HepG2 (cell line): ENCODE measurements at regions not wholly inside any gene's neighbourhood (a gene's known extent, or its start where the extent isn't known, plus 50 kb on each side); places are given as distances from the start of the nearest gene placed in this dataset.

Experiments used
- ATAC-seq: fragments of 200-7000 bp; cut with Tn5 transposase; 3 replicates; pipeline ENCODE4 v1.9.1; 2020; ENCODE audit warnings: mild to moderate bottlenecking, moderate library complexity
- BruUV-seq: library from RNA; stranded (reverse); fragments of 400-500 nt; replicated peaks from 2 replicates; lab custom pipeline; 2021; lab: Mats Ljungman, UMichigan
- CTCF ChIA-PET: fragments of 300-600 bp; formaldehyde crosslinking; extraction: SDS; loops from one replicate; lab custom pipeline; 2021; ENCODE audit warnings: low total read pairs, inconsistent platforms, low intra/inter-chr PET ratio; lab: Yijun Ruan, JAX
- POLR2A ChIA-PET: fragments of 350-600 bp; sonication (Branson Sonifier 250); formaldehyde crosslinking; loops from one replicate; lab custom pipeline; 2020; ENCODE audit warnings: antibody characterized with exemption, inconsistent platforms; lab: Yijun Ruan, JAX
- DNase-seq: peaks from one replicate; pipeline ENCODE4 v3.0.0-alpha.2; 2015; ENCODE audit warnings: low spot score
- FAIRE-seq: peaks from 3 replicates; lab custom pipeline; 2011; peaks lifted over from hg19 to GRCh38; lab: Jason Lieb, UNC
- H2AFZ ChIP-seq: one replicate; pipeline ENCODE4 v1.6.1; 2011; ENCODE audit warnings: low read length, inconsistent platforms
- H3K27ac ChIP-seq: fragments of 300-600 bp; 3 replicates; pipeline ENCODE4 v1.8.0; 2011; ENCODE audit warnings: mixed run types, mild to moderate bottlenecking, mixed read lengths, low read length, inconsistent platforms; ENCODE audit not compliant: insufficient read depth; ENCODE audit errors: extremely low read length
- H3K27me3 ChIP-seq, 2 experiments: fragments of 200-600 bp in 1 of 2; 2 replicates in 1 of 2; 3 replicates in 1 of 2; pipeline versions ENCODE4 v1.6.0 to v1.8.0; 2011; ENCODE audit warnings: low read length in 2 of 2, mild to moderate bottlenecking in 2 of 2, moderate library complexity in 2 of 2, inconsistent platforms in 1 of 2; ENCODE audit not compliant: insufficient read depth in 2 of 2, control insufficient read depth in 1 of 2
- H3K36me3 ChIP-seq, 2 experiments: fragments of 200-600 bp in 1 of 2; replicated peaks in 1 of 2; 2 replicates in 1 of 2; 3 replicates in 1 of 2; pipeline versions ENCODE4 v1.5.1 to v1.8.0; 2011; ENCODE audit warnings: low read length in 2 of 2, inconsistent platforms in 1 of 2; ENCODE audit not compliant: insufficient read depth in 2 of 2, control insufficient read depth in 1 of 2
- H3K4me1 ChIP-seq: 2 replicates; pipeline ENCODE4 v1.5.1; 2012; ENCODE audit warnings: low read length, inconsistent platforms; ENCODE audit not compliant: insufficient read depth
- H3K4me2 ChIP-seq: 2 replicates; pipeline ENCODE4 v1.6.0; 2011; ENCODE audit warnings: low read depth, low read length, inconsistent platforms
- H3K4me3 ChIP-seq, 3 experiments: fragments of 200-600 bp in 1 of 3; sonication (generic), shearing (Covaris generic) in 1 of 3; replicated peaks in 1 of 3; 2 replicates each; pipeline ENCODE4 v1.5.1; 2011 to 2016; ENCODE audit warnings: low read length in 3 of 3, inconsistent platforms in 2 of 3, low read depth in 2 of 3, mild to moderate bottlenecking in 2 of 3, control low read depth in 1 of 3, mixed read lengths in 1 of 3; ENCODE audit not compliant: insufficient read depth in 1 of 3
- H3K79me2 ChIP-seq: one replicate; pipeline ENCODE4 v1.6.1; 2011; ENCODE audit warnings: low read length, inconsistent platforms; ENCODE audit not compliant: insufficient read depth
- H3K9ac ChIP-seq: 2 replicates; pipeline ENCODE4 v1.6.0; 2011; ENCODE audit warnings: mild to moderate bottlenecking, low read depth, low read length, inconsistent platforms; ENCODE audit not compliant: insufficient read depth
- H3K9me3 ChIP-seq: 2 replicates; pipeline ENCODE4 v1.5.1; 2012; ENCODE audit warnings: mild to moderate bottlenecking, low read length
- H4K20me1 ChIP-seq: 2 replicates; pipeline ENCODE4 v1.6.0; 2011; ENCODE audit warnings: inconsistent platforms, mild to moderate bottlenecking, low read length, moderate library complexity; ENCODE audit not compliant: insufficient read depth
- ATF7 ChIP-seq, 2 experiments: fragments of 450-650 bp in 1 of 2; sonication (generic) in 1 of 2; formaldehyde crosslinking in 1 of 2; IDR thresholded peaks; 2 replicates each; pipeline versions ENCODE4 v1.4.0 to v1.6.1; 2016 to 2020; ENCODE audit warnings: antibody characterized with exemption in 1 of 2, mild to moderate bottlenecking in 1 of 2, missing genetic modification reagents in 1 of 2
- DMTF1 ChIP-seq: sonication (generic); formaldehyde crosslinking; IDR thresholded peaks from 2 replicates; pipeline ENCODE4 v1.4.0; 2020; ENCODE audit warnings: mild to moderate bottlenecking, missing genetic modification reagents
- GABPA ChIP-seq, 2 experiments: IDR thresholded peaks; 2 replicates each; pipeline ENCODE4 v1.6.1; 2011 to 2016; ENCODE audit warnings: low read depth in 2 of 2, low read length in 1 of 2, missing biosample characterization in 1 of 2, missing genetic modification characterization in 1 of 2
- HHEX ChIP-seq: IDR thresholded peaks from 2 replicates; pipeline ENCODE4 v1.6.1; 2016; ENCODE audit warnings: control low read depth
- HOXA7 ChIP-seq: sonication (generic); formaldehyde crosslinking; IDR thresholded peaks from 2 replicates; pipeline ENCODE4 v1.8.1; 2022; ENCODE audit warnings: mild to moderate bottlenecking, missing genetic modification reagents, moderate library complexity
- TARDBP ChIP-seq: sonication (generic); formaldehyde crosslinking; IDR thresholded peaks from 2 replicates; pipeline ENCODE4 v1.8.0; 2022; ENCODE audit warnings: mild to moderate bottlenecking, missing genetic modification reagents
- TRAFD1 ChIP-seq: sonication (generic); formaldehyde crosslinking; IDR thresholded peaks from 2 replicates; pipeline ENCODE4 v1.5.1; 2020; ENCODE audit warnings: missing genetic modification reagents, mild to moderate bottlenecking, borderline replicate concordance
- YY1 ChIP-seq: IDR thresholded peaks from 2 replicates; pipeline ENCODE4 v1.6.1; 2011; ENCODE audit warnings: low read length, low read depth, moderate library complexity, mild to moderate bottlenecking; ENCODE audit not compliant: insufficient read depth, insufficient replicate concordance
- ZNF382 ChIP-seq: sonication (generic); formaldehyde crosslinking; IDR thresholded peaks from 2 replicates; pipeline ENCODE4 v1.5.0; 2020; ENCODE audit warnings: missing genetic modification reagents, mild to moderate bottlenecking, borderline replicate concordance
- ZNF639 ChIP-seq: conservative IDR thresholded peaks from 2 replicates; pipeline ENCODE4 v1.6.1; 2018; ENCODE audit warnings: missing genetic modification reagents
- ZNF644 ChIP-seq: IDR thresholded peaks from 2 replicates; pipeline ENCODE4 v1.6.1; 2016; ENCODE audit warnings: low read depth
- WGBS: methylation state at CpG from one replicate; pipeline ENCODE4 v1.1.6; 2017; ENCODE audit warnings: low lambda C conversion rate; 5-methylcytosine and 5-hydroxymethylcytosine counted together
- in situ Hi-C: cut with HindIII; loops from 2 replicates; pipeline ENCODE4 v1.10.0; 2017; ENCODE audit warnings: low pct_unique_long_range_greater_than_20kb; ENCODE audit not compliant: extremely low pct_ligation_motif_present
- intact Hi-C: fragments of 100-400 bp; cut with micrococcal nuclease; formaldehyde crosslinking; loops from one replicate; pipeline ENCODE4 v1.10.0; 2022; ENCODE audit not compliant: unreplicated experiment

- TF ChIP-seq TRAFD1 (CRISPR knock-in tag): no peak
- TF ChIP-seq GABPA (IDR thresholded peaks at IDR 0.05; ENCODE audit: low read depth, low read length): no peak
- no peak for TF ChIP-seq GABPA (CRISPR knock-in tag; IDR thresholded peaks at IDR 0.05; ENCODE audit: low read depth)
- no peak for TF ChIP-seq ZNF639 (CRISPR knock-in tag)
- no peak for TF ChIP-seq ZNF644 (CRISPR knock-in tag)
- no peak for TF ChIP-seq TARDBP
- TF ChIP-seq DMTF1: no peak
- no peak for TF ChIP-seq HOXA7
- TF ChIP-seq HHEX (CRISPR knock-in tag): no peak
- no peak for TF ChIP-seq ATF7 (IDR thresholded peaks at IDR 0.05)
- no peak for TF ChIP-seq ATF7 (CRISPR knock-in tag; IDR thresholded peaks at IDR 0.05)
- TF ChIP-seq YY1: no peak
- no peak for TF ChIP-seq ZNF382 (CRISPR knock-in tag)
- ChIA-PET POLR2A (no interaction called here), CTCF (no interaction called here)
- Histone ChIP-seq H3K27me3 (no peaks in the 10 kb centered on the region), H2AFZ (no peak overlapping the region), H3K4me3 (no peak overlapping the region), H3K9ac (no peak overlapping the region), H3K36me3 (no peaks in the 10 kb centered on the region), H4K20me1 (no peaks in the 10 kb centered on the region), H3K4me2 (no peak overlapping the region), H3K79me2 (no peaks in the 10 kb centered on the region), H3K27ac (no peak overlapping the region), H3K9me3 (no peaks in the 10 kb centered on the region), H3K4me1 (no peaks in the 10 kb centered on the region)
- FAIRE-seq (no peak), DNase-seq (peak; percentile 1), ATAC-seq (no peak)
- intact Hi-C loops: no loop called here
- in situ Hi-C loops: no loop called here
- 2% methylated on average over 3 of the region's 3 CpGs for WGBS
- no TSS peak for BruUV-seq
These were observed 502.7 kb downstream of the SOX5 start for GRCh38 chr12:23446746-23447145.
